Body of pancreas (tissue), 4 donors: ENCODE measurements at regions not wholly inside any gene's neighbourhood (a gene's known extent, or its start where the extent isn't known, plus 50 kb on each side); places are given as distances from the start of the nearest gene placed in this dataset.

Experiments
- POLR2A ChIP-seq, 3 donors: fragments of 450-650 bp; IDR thresholded peaks; one replicate each; pipeline ENCODE4 v1.6.1; 2016; ENCODE audit warnings: antibody characterized with exemption in 3 of 3, mild to moderate bottlenecking in 2 of 3
- TF ChIP-seq, protein P1 (sequence below), 7 experiments: fragments of 450-650 bp in 4 of 7; fragments of 200-600 bp in 3 of 7; sonication (generic) in 3 of 7; IDR thresholded peaks; one replicate each; pipeline ENCODE4 v1.5.1; 2016 to 2019; ENCODE audit warnings: antibody characterized with exemption in 7 of 7

DNA sequence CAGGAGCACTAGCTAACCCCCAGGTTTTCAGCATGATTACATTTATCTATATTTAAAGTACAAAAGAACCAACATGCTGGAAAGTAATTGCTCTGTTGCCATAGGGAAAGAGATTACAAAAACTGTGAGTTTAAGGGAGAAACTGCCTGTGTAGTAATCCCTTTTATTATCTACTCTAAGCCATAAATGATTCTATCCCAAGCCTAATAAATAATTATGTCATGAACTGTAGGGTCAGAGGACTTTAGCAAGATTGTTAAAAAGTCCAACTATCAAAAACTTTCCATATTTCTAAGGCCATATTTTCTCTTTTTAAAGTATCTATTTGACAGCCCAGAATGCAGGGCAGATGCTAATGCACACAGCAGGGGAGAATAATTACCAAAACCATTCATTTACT, 573.8 kb upstream of the MIR17HG start:
- TF ChIP-seq, protein P1, sequence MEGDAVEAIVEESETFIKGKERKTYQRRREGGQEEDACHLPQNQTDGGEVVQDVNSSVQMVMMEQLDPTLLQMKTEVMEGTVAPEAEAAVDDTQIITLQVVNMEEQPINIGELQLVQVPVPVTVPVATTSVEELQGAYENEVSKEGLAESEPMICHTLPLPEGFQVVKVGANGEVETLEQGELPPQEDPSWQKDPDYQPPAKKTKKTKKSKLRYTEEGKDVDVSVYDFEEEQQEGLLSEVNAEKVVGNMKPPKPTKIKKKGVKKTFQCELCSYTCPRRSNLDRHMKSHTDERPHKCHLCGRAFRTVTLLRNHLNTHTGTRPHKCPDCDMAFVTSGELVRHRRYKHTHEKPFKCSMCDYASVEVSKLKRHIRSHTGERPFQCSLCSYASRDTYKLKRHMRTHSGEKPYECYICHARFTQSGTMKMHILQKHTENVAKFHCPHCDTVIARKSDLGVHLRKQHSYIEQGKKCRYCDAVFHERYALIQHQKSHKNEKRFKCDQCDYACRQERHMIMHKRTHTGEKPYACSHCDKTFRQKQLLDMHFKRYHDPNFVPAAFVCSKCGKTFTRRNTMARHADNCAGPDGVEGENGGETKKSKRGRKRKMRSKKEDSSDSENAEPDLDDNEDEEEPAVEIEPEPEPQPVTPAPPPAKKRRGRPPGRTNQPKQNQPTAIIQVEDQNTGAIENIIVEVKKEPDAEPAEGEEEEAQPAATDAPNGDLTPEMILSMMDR (IDR thresholded peaks at IDR 0.05), result no peak
- no peak for TF ChIP-seq POLR2A (IDR thresholded peaks at IDR 0.05)
